HUDEP-2 (cell line): ENCODE measurements at regions not wholly inside any gene's neighbourhood (a gene's known extent, or its start where the extent isn't known, plus 50 kb on each side); places are given as distances from the start of the nearest gene placed in this dataset.

ENCODE experiments used
- DNase-seq, 76 experiments: peaks; one replicate each; lab custom pipeline; 2025; ENCODE audit not compliant: unreplicated experiment in 76 of 76; lab: John Stamatoyannopoulos, UW

DNA sequence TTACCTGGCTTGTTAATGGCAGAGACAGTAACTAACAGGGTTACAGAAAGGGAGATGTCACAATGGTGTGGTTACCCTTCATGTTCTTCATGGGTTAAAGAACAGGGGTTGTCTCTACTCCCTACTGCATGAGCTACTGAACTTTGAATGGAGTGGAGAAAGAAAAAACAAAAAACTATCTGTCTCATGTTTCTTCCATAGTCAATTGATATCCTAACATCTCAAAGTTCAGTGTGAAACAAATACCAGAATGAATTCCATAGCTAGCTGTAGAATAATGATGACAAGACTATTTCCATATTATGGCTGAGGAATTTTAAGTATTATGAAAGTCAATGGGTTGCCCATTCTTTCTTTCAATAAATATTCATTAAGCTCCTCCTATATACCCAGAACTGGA is 161.3 kb upstream of the LPP start:
- no peak for DNase-seq

DNA sequence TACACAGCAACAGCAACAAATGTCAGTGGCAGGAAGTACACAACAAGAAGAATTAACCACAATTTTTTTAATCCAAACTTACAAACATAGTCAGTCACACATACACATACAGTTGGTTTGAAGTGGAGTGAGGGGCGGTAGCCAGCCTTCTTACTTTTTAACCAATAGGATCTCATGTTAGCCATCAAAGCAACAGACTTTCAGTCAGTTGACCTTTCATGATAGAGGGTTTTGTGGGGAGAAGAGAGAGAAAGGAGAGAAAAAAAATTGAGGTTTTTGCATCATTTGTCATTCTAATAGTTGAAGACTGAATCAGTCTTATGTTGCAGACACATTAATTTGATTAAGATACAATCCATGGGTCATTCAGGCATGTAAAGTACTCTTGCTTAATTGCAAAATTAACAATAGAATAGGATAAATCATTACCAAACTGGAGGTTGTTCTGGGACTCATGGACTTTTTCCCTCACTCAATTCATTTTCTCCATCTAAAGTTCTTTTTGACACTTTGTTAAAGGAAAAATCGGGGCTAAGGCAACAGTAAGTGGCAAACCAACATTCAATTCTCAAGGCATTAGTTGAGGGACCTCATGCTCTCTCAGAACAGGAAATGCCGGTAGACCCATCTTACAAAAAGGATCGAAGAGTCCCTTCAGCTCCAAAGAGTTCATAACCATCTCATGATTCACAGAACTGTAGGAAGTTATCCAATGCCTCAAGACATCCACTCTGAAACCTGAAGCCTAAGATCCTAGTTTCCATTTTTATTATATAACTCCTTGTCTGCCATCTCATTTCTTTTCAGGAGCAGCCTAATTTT is 159.5 kb upstream of the LPP start:
- DNase-seq = no peak

DNA sequence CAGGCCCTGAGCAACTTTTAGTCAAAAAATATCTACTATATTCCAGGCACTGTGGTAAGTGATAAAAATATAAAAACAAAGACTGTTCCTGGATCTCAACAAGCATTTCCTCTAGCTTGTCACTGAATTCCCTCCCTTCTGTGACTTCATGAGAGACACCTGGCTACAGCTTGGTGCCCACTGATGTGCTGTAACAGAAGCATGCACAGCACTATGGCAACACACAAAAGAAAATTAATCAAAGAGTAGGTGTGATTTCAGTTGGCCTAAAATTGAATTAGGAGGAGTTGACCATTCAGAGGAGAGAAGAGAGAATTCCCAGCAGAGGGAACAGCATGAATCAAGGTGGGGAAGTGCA is 158.9 kb upstream of the LPP start:
- no peak for DNase-seq

DNA sequence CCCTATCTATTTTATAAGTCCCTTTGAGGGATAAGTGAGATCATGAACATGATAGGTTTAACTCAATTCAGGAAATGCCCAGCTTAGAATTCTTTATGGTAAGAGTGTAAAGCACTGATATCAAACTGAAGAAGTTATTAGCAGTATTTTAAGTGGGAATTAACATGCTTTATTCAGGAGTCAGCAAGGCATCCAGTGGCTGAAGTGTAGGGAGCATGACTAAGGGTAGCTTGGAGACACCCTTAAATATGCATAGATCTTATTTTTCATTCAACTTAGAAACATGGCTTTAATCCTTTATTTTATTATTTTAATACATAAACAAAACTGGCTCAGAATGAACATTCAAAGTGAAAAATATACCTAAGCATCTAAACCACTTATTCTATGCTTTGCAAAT is 158.3 kb upstream of the LPP start:
- no peak for DNase-seq

GRCh38 chr3:187996609-187997008 is 157.3 kb upstream of the LPP start:
- DNase-seq = no peak

DNA sequence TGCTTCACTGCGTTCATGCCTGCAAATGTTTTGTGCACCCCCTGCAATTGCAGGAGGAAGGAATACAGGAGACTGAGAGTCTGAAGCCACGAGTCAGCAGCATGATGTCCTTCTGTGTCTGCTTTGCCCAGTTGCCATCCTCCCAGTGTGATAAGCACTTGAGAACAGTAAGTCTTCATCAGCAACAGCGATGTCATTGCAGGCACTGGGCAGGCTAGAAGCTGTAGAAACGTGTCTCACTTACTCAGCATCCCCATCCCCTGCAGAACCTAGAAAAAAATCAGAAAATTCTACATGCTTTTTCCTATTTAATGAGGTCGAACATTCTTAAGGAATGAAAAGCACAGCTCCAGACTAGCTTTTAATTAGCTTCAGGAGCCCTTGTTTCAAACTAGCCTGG is 156.5 kb upstream of the LPP start:
- DNase-seq = no peak

- no peak for DNase-seq
These were observed 155.9 kb upstream of the LPP start for GRCh38 chr3:187997946-187998561.

- no peak for DNase-seq
These were observed 155.3 kb upstream of the LPP start for GRCh38 chr3:187998611-187999010.

DNA sequence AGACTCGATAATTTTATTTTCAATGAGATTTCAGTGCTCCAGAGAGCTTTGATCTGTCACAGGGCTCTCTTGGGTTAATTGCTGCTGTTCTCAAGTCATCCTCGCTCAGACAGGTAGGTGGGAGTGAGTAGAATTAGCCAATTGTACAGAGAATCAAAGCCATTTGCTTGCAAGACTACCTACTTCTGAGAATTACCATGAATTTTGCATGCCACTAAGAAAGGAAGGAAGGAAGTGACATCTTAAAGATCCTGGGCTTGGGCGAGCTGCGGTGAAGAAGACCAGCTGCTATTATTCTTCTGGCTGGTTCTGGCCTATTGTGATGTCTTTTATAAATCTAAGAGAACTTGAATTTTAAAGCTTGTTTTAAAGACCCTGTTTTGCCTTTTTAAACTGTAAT is 154.1 kb upstream of the LPP start:
- no peak for DNase-seq

- no peak for DNase-seq
These were observed 153.5 kb upstream of the LPP start for GRCh38 chr3:188000361-188000861.

DNA sequence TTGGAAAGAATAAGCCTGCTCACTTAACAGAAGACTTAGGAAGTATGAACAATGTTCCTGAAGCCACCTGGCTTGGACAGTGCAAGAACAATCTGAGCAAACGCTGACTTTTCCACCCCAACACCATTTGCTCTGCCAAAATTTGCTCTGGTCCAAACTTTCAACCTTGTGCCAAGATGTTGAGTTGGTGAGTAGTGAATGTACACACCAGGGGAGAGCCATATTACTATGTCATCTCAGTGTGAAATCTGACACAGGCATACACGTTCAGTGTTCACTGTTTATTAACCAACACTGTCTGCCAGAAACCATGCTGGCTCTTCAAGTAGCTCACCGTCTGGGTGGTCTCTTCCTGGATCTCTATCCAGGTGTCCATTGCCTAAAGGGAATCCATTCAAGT is 152.9 kb upstream of the LPP start:
- DNase-seq = no peak

GRCh38 chr3:188001926-188002325 is 152.0 kb upstream of the LPP start:
- DNase-seq = no peak

- no peak for DNase-seq
These were observed 151.3 kb upstream of the LPP start for GRCh38 chr3:188002626-188003138.

DNA sequence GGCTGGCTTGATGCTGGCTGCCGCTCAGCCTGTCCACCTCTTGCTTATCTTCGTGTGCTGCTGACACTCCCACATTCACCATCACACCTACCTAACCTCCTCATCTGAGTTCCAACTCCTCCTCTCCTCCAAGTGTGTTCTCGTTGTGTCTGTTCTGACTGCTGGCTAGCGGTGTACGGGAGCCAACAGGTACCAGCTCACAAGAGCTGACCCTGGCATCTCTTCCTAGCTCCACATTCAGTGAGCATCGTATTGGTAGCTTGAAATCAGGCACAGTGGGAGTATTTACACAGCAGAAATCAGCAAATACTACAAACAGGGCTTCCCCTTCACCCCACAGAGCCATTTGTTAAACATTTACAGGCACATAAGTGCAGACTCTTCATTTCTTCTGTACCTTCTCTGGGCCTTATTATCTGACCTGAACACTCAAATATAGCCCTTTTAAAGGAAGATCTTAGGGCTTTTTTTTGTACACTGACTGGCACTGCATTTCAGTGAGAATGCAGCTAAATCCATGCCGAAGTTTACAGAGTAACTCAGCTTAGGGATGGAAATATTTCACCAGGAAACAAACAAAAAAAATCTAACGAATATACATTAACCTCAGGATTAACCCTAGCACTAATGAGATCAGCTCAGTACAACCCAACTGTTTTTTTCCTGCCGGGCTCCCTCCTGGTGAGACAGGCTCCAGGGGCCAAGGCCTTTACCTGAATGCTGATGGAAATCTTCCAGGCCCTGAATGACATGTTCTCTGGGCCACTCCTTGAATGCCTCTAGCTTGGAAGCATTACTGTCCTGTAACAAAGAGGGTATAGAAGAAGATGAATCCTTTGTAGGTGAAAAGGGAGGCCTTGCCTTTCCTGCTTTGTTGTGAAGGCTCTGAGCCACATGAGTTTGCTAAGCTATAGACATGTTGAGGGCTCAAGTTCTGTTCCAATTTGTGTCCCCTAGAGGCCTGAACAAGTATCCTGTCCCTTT is 150.5 kb upstream of the LPP start:
- no peak for DNase-seq

GRCh38 chr3:188006726-188007393 is 147.1 kb upstream of the LPP start:
- no peak for DNase-seq

- DNase-seq = no peak
These were observed 146.1 kb upstream of the LPP start for GRCh38 chr3:188007897-188008296.

DNA sequence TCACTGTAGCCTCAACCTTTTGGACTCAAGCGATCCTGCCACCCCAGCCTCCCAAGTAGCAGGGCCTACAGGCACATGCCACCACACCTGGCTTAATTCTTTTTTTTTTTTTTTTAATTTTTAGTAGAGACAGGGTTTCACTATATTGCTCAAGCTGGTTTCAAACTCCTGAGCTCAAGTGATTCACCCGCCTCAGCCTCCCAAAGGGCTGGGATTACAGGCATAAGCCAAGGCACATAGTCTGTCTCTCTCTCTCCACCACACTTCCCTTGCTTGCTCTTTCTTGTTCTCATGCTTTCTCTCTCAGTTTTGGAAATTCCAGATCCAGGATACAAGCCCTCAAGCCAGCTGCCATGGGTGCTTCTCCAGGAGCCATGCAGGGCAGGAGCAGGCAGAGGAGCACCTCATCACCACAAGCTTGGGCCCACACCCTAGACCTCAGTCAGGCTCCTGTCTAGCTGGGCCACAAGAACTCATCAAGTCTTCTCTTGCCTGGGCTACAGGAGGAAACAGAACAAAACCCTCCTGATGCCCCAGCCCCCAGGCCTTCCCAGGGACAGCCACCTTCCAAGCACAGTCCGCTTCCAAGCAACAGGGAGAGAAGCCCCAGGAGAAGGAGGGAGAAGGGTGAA is 145.3 kb upstream of the LPP start:
- DNase-seq = no peak

DNA sequence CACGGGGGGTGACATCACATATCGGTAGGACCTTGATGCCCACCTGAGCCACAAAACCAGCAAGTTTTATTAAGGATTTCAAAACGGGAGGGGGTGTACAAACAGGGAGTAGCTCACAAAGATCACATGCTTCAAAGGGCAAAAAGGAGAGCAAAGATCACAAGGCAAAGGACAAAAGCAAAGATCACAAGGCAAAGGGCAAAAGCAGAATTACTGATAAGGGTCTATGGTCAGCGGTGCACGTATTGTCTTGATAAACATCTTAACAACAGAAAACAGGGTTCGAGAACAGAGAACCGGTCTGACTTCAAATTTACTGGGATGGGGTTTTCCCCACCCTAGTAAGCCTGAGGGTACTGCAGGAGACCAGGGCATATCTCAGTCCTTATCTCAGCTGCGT is 143.5 kb upstream of the LPP start:
- DNase-seq = no peak

DNA sequence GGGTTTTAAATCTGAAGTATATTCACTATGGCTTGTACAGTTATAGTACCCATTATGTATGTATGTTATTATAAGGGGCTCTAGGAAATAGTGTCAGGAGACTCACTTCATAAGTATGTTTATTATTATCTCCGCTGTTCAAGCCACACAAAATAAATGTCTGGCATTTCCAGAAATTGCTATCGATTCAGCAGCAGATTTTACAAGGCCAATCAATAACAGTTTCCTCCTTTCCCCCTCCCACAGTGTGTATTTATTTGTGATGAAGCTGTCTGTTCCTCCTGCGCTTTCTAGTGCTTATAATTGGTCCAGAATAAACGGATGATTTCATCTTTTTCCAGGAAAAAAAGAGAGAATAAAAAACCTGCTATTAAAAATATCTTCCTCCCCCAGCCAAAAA is 134.2 kb upstream of the LPP start:
- DNase-seq = no peak

- no peak for DNase-seq
These were observed 132.9 kb upstream of the LPP start for GRCh38 chr3:188021041-188021440.
